Natural killer cell (primary cell): ENCODE measurements at regions not wholly inside any gene's neighbourhood (a gene's known extent, or its start where the extent isn't known, plus 50 kb on each side); places are given as distances from the start of the nearest gene placed in this dataset.

Experiments used
- ATAC-seq, 3 donors: fragments of 150-1000 bp in 2 of 3; fragments of 200-7000 bp in 1 of 3; cut with Tn5 transposase; 1 replicate in 1 of 3; 2 replicates in 2 of 3; pipeline ENCODE4 v1.10.0; 2021; ENCODE audit warnings: mild to moderate bottlenecking in 2 of 3, moderate library complexity in 2 of 3
- DNase-seq, 2 donors: peaks; one replicate each; pipeline versions ENCODE4 v3.0.0 to v3.0.0-alpha.2; 2013 to 2021; ENCODE audit warnings: mixed read lengths in 1 of 2
- H3K27ac ChIP-seq: one replicate; pipeline ENCODE4 v1.5.1; 2013; ENCODE audit warnings: mild to moderate bottlenecking, low read length
- H3K27me3 ChIP-seq: one replicate; pipeline ENCODE4 v1.6.1; 2013; ENCODE audit warnings: low read length; ENCODE audit not compliant: control insufficient read depth, insufficient read depth
- H3K36me3 ChIP-seq: one replicate; pipeline ENCODE4 v1.6.1; 2013; ENCODE audit warnings: low read length; ENCODE audit not compliant: control insufficient read depth, insufficient read depth
- H3K4me1 ChIP-seq: one replicate; pipeline ENCODE4 v1.6.1; 2013; ENCODE audit warnings: low read length; ENCODE audit not compliant: control insufficient read depth, insufficient read depth
- H3K4me3 ChIP-seq: one replicate; pipeline ENCODE4 v1.5.1; 2013; ENCODE audit warnings: low read length
- H3K9me3 ChIP-seq: one replicate; pipeline ENCODE4 v1.6.1; 2013; ENCODE audit warnings: low read length; ENCODE audit not compliant: control insufficient read depth, insufficient read depth
- H3K27ac Mint-ChIP-seq, 2 donors: one replicate each; pipeline ENCODE4 v1.8.0; 2022; ENCODE audit warnings: mild to moderate bottlenecking in 2 of 2, mixed read lengths in 2 of 2, moderate library complexity in 1 of 2
- H3K27me3 Mint-ChIP-seq, 2 donors: one replicate each; pipeline ENCODE4 v1.8.0; 2022; ENCODE audit warnings: low read depth in 2 of 2, mixed read lengths in 2 of 2
- H3K36me3 Mint-ChIP-seq: one replicate; pipeline ENCODE4 v1.8.0; 2022; ENCODE audit warnings: mixed read lengths
- H3K4me1 Mint-ChIP-seq, 2 donors: one replicate each; pipeline ENCODE4 v1.8.0; 2022; ENCODE audit warnings: mixed read lengths in 2 of 2
- H3K4me3 Mint-ChIP-seq: one replicate; pipeline ENCODE4 v1.8.0; 2022; ENCODE audit warnings: mild to moderate bottlenecking, moderate library complexity, mixed read lengths
- H3K9me3 Mint-ChIP-seq, 2 donors: one replicate each; pipeline ENCODE4 v1.8.0; 2022; ENCODE audit warnings: mixed read lengths in 2 of 2
- WGBS: methylation state at CpG from one replicate; pipeline ENCODE4 v1.1.7; 2013; ENCODE audit warnings: missing lambda C conversion rate; ENCODE audit not compliant: insufficient coverage; 5-methylcytosine and 5-hydroxymethylcytosine counted together
- intact Hi-C: fragments of 100-400 bp; cut with micrococcal nuclease; formaldehyde crosslinking; loops from one replicate; pipeline ENCODE4 v1.14.2; 2022
- TF ChIP-seq, protein P1 (sequence below): fragments of 200-600 bp; IDR thresholded peaks from one replicate; pipeline ENCODE4 v1.8.0; 2022; ENCODE audit warnings: antibody characterized with exemption

DNA sequence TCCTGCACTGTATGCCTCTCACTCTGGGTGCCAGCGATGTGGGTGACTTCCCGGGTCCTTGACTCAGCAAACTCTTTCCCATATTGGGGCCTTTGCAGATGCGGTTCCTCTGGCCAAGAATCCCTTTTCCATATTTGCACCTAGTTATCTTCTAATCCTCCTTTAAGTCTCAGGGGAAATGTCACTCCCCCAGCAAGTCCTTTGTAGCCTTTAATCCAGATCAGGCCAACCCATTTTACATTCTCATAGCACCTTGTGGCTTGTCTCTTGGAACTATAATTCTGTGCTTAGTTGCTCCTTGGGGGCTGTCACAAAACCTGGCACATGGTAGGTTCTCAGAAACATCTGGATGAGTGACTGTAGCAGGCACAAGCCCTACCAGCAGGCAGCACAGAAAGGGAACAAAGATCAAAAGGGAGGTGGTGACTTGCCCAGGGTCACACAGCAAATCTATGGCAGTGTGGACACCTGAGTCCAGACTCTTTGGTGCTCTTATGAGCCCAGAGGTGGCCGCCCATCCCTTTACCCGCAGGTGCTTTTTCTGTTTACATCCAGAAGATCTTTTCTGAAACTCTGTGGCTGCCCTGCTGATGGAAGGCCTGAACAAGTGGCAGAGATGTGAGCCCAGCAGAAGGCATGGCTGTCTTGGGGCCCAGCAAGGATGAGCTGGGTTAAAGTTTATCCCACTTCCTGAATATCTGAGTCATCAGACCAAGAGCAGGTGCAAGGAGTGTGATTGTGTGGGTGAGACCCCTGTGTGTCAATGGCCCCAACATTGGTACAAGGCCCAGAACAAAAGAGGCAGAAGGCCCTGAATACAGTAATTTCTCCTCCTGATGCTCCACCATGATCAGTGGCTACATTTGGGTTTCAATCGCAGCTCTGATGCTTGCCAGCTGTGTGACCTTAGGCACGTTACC is 78.6 kb upstream of the GRK3 start:
- 96% methylated on average over 6 of the region's 7 CpGs for WGBS
- peaks cover 11% of the 10 kb centered on the region for H3K36me3 Mint-ChIP-seq
- Histone ChIP-seq H3K4me1 (no peaks in the 10 kb centered on the region), H3K36me3 (peaks cover 3% of the 10 kb centered on the region), H3K4me3 (no peak overlapping the region), H3K27ac (no peak overlapping the region), H3K27me3 (no peaks in the 10 kb centered on the region), H3K9me3 (no peaks in the 10 kb centered on the region)
- H3K4me3 Mint-ChIP-seq: no peak overlapping the region
- H3K9me3 Mint-ChIP-seq: no peaks in the 10 kb centered on the region
- TF ChIP-seq, protein P1, sequence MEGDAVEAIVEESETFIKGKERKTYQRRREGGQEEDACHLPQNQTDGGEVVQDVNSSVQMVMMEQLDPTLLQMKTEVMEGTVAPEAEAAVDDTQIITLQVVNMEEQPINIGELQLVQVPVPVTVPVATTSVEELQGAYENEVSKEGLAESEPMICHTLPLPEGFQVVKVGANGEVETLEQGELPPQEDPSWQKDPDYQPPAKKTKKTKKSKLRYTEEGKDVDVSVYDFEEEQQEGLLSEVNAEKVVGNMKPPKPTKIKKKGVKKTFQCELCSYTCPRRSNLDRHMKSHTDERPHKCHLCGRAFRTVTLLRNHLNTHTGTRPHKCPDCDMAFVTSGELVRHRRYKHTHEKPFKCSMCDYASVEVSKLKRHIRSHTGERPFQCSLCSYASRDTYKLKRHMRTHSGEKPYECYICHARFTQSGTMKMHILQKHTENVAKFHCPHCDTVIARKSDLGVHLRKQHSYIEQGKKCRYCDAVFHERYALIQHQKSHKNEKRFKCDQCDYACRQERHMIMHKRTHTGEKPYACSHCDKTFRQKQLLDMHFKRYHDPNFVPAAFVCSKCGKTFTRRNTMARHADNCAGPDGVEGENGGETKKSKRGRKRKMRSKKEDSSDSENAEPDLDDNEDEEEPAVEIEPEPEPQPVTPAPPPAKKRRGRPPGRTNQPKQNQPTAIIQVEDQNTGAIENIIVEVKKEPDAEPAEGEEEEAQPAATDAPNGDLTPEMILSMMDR: no peak
- H3K27me3 Mint-ChIP-seq: no peaks in the 10 kb centered on the region
- intact Hi-C loops: no loop called here
- DNase-seq: no peak
- no peak for ATAC-seq
- H3K27ac Mint-ChIP-seq: no peak overlapping the region
- H3K4me1 Mint-ChIP-seq: peaks cover 0 to 9% of the 10 kb centered on the region in 2 donors

DNA sequence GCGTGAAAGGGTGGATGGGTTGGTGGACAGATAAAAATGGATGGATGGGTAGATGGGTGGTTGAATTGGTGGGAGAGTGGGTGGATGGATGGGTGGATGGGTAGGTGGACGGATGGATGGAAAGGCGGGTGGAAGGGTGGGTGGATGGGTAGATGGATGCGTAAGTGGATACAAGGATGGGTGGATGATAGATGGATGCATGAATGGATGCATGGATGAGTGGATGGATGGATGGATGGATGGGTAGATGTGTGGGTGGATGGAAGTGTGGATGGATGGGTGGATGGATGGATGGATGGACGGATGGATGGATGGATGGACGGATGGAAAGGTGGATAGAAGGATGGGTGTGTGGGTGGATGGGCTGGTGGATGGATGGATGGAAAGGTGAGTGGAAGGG is 77.0 kb upstream of the GRK3 start:
- no peaks in the 10 kb centered on the region for H3K36me3 Mint-ChIP-seq
- WGBS: 94% methylated on average over 6 of the region's 6 CpGs
- H3K4me1 Mint-ChIP-seq: peaks cover 0 to 9% of the 10 kb centered on the region in 2 donors
- H3K9me3 ChIP-seq: no peaks in the 10 kb centered on the region
- TF ChIP-seq, protein P1: no peak
- no peak overlapping the region for H3K4me3 Mint-ChIP-seq
- H3K36me3 ChIP-seq: peaks cover 3% of the 10 kb centered on the region
- intact Hi-C loops: no loop called here
- peaks cover 0 to 3% of the 10 kb centered on the region in 2 donors for H3K27me3 Mint-ChIP-seq
- H3K4me3 ChIP-seq: no peak overlapping the region
- no peak overlapping the region for H3K27ac ChIP-seq
- H3K27ac Mint-ChIP-seq: no peak overlapping the region
- H3K9me3 Mint-ChIP-seq: no peaks in the 10 kb centered on the region
- ATAC-seq: no peak
- no peaks in the 10 kb centered on the region for H3K4me1 ChIP-seq
- no peak for DNase-seq
- H3K27me3 ChIP-seq: no peaks in the 10 kb centered on the region

DNA sequence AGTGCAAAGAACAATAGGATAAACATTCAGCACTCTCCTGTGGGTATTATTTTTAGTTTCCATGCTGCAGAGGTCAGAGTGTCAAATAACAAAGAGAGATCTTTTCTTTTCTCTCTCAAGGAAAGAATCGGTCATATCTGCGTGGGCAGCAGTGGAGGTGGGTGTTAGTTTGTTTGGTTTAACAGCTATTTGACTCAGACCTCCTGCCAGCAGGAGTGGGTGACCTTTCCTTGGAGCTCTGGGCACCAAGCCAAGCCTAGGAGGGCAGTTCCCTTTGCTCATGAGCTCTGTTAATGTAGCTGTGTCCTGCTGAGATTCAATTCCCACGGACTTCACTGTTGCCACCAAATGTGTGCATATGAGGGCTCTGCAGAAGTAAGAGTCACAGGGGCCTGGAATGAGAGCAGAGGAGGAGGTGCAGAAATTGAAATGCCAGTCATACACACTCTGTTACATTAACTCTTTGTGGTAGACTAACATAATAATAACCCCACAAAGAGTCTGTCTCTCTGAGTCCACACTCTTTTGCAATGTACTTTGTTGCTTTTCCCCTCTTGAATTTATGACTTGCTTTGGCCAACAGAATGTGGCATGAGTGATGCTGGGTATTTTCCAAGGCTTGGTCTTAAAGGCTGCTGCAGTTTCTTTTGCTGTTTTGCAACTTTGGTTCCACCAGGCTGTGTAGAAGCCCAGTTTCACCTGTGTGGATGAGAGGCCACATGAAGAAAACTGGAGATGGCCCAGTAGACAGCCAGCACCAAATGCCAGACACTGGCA is 76.0 kb upstream of the GRK3 start:
- H3K9me3 Mint-ChIP-seq: no peaks in the 10 kb centered on the region
- peaks cover 3% of the 10 kb centered on the region for H3K36me3 ChIP-seq

More for the DNA sequence above, 76.0 kb upstream of the GRK3 start:
- Histone ChIP-seq H3K4me1 (no peaks in the 10 kb centered on the region), H3K27ac (no peak overlapping the region), H3K4me3 (no peak overlapping the region), H3K9me3 (no peaks in the 10 kb centered on the region), H3K27me3 (no peaks in the 10 kb centered on the region)
- WGBS: 71% methylated on average over 3 of the region's 3 CpGs
- intact Hi-C loops: no loop called here
- Mint-ChIP-seq H3K27ac (no peak overlapping the region), H3K36me3 (no peaks in the 10 kb centered on the region), H3K4me3 (no peak overlapping the region), H3K4me1 (peaks cover 0 to 9% of the 10 kb centered on the region in 2 donors), H3K27me3 (peaks cover 4 to 5% of the 10 kb centered on the region in 2 donors)
- DNase-seq (no peak), ATAC-seq (no peak)
- TF ChIP-seq, protein P1: no peak
